Activated CD8-positive, alpha-beta T cell treated with anti-CD3 and anti-CD28 coated beads for 36 hours (primary cell): ENCODE measurements at regions not wholly inside any gene's neighbourhood (a gene's known extent, or its start where the extent isn't known, plus 50 kb on each side); places are given as distances from the start of the nearest gene placed in this dataset.

Experiments used
- ATAC-seq: fragments of 200-7000 bp; cut with Tn5 transposase; one replicate; pipeline ENCODE4 v1.10.0; 2021; ENCODE audit warnings: mild to moderate bottlenecking, moderate library complexity
- CTCF ChIA-PET: fragments of 350-600 bp; sonication (Branson Sonifier 250); formaldehyde crosslinking; loops from one replicate; lab custom pipeline; 2021; ENCODE audit warnings: antibody characterized with exemption; lab: Charles Lee
- POLR2A ChIA-PET: fragments of 350-600 bp; sonication (Branson Sonifier 250); formaldehyde crosslinking; loops from one replicate; lab custom pipeline; 2021; ENCODE audit warnings: antibody characterized with exemption; lab: Charles Lee
- DNase-seq: peaks from one replicate; pipeline ENCODE4 v3.0.0-alpha.2; 2020
- H3K27ac Mint-ChIP-seq: one replicate; pipeline ENCODE4 v1.8.0; 2021; ENCODE audit warnings: mild to moderate bottlenecking, mixed read lengths
- H3K27me3 Mint-ChIP-seq: one replicate; pipeline ENCODE4 v1.8.0; 2021; ENCODE audit warnings: mixed read lengths
- H3K36me3 Mint-ChIP-seq: one replicate; pipeline ENCODE4 v1.8.0; 2021; ENCODE audit warnings: low read depth, mixed read lengths
- H3K4me1 Mint-ChIP-seq: one replicate; pipeline ENCODE4 v1.8.0; 2021; ENCODE audit warnings: low read depth, mixed read lengths
- H3K4me3 Mint-ChIP-seq: one replicate; pipeline ENCODE4 v1.8.0; 2021; ENCODE audit warnings: mild to moderate bottlenecking, moderate library complexity, mixed read lengths
- H3K9me3 Mint-ChIP-seq: one replicate; pipeline ENCODE4 v1.8.0; 2021; ENCODE audit warnings: mixed read lengths
- intact Hi-C: fragments of 100-400 bp; cut with micrococcal nuclease; formaldehyde crosslinking; loops from one replicate; pipeline ENCODE4 v1.10.0; 2022
- TF ChIP-seq, protein P1 (sequence below): fragments of 200-600 bp; IDR thresholded peaks from one replicate; pipeline ENCODE4 v1.8.0; 2022; ENCODE audit warnings: antibody characterized with exemption, mild to moderate bottlenecking

DNA sequence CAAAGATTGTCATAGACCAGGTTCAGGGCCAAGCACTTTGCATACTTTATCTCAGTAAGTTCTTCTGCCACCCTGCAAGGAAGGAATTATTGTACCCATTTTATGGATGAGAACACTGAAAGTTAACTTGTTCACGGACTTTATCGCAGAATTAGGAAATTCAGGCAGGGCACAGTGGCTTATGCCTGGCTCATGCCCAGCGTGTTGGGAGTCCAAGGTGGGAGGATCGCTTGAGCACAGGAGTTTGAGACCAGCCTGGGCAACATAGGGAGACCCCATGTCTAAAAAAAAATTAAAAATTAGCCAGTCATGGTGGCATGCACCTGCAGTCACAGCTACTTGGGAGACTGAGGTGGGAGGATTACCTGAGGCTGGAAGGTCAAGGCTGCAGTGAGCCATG is 72.4 kb downstream of the MFAP3 start:
- DNase-seq (no peak), ATAC-seq (no peak)
- Mint-ChIP-seq H3K4me3 (no peak overlapping the region), H3K4me1 (peaks cover 5% of the 10 kb centered on the region), H3K36me3 (no peaks in the 10 kb centered on the region), H3K9me3 (no peaks in the 10 kb centered on the region), H3K27me3 (peaks cover 4% of the 10 kb centered on the region), H3K27ac (no peak overlapping the region)
- intact Hi-C loops, result no loop called here
- TF ChIP-seq, protein P1, sequence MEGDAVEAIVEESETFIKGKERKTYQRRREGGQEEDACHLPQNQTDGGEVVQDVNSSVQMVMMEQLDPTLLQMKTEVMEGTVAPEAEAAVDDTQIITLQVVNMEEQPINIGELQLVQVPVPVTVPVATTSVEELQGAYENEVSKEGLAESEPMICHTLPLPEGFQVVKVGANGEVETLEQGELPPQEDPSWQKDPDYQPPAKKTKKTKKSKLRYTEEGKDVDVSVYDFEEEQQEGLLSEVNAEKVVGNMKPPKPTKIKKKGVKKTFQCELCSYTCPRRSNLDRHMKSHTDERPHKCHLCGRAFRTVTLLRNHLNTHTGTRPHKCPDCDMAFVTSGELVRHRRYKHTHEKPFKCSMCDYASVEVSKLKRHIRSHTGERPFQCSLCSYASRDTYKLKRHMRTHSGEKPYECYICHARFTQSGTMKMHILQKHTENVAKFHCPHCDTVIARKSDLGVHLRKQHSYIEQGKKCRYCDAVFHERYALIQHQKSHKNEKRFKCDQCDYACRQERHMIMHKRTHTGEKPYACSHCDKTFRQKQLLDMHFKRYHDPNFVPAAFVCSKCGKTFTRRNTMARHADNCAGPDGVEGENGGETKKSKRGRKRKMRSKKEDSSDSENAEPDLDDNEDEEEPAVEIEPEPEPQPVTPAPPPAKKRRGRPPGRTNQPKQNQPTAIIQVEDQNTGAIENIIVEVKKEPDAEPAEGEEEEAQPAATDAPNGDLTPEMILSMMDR, result no peak
- CTCF ChIA-PET, result no interaction called here
- POLR2A ChIA-PET, result no interaction called here

DNA sequence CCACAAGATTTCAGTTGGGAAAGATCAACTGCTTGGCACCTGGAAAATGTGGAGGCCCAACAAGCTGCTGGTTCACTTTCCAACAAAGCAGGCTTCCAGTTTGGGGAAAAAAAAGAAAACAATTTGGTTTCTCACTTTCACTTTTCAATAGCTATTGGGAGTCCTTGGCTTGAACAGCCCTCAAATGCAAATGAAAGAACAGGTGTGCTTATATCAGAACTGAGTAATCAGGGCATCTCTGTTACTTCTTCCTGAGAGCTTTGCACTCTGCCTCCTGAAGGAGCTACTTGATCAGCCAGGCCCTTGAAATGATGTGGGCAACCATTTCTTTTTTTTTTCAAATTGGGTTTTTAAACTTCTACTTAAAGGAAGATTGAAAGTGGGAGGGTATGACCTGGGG is 73.5 kb downstream of the MFAP3 start:
- CTCF ChIA-PET, result interaction anchor here (1.2 kb wide), 1 partner anchor 39 kb away, joined by 3 read pairs; no protein-coding TSS in a partner anchor
- Mint-ChIP-seq H3K4me3 (no peak overlapping the region), H3K9me3 (no peaks in the 10 kb centered on the region), H3K27me3 (peaks cover 4% of the 10 kb centered on the region), H3K4me1 (peaks cover 5% of the 10 kb centered on the region), H3K27ac (no peak overlapping the region), H3K36me3 (no peaks in the 10 kb centered on the region)
- no peak for DNase-seq
- intact Hi-C loops, result no loop called here
- POLR2A ChIA-PET, result no interaction called here
- TF ChIP-seq, protein P1, result no peak
- ATAC-seq, result no peak

- ChIA-PET CTCF (interaction anchor here (1.4 kb wide), 1 partner anchor 151 kb away, joined by 3 read pairs; no protein-coding TSS in a partner anchor), POLR2A (no interaction called here)
- peaks cover 5% of the 10 kb centered on the region for H3K4me1 Mint-ChIP-seq
- no peaks in the 10 kb centered on the region for H3K27me3 Mint-ChIP-seq
- ATAC-seq, result no peak
- H3K4me3 Mint-ChIP-seq, result no peak overlapping the region
- H3K9me3 Mint-ChIP-seq, result no peaks in the 10 kb centered on the region
- intact Hi-C loops, result no loop called here
- no peak for DNase-seq
- TF ChIP-seq, protein P1, result no peak
- no peaks in the 10 kb centered on the region for H3K36me3 Mint-ChIP-seq
- no peak overlapping the region for H3K27ac Mint-ChIP-seq
Observed at GRCh38 chr5:154115291-154115690, 75.2 kb upstream of the GALNT10 start.

DNA sequence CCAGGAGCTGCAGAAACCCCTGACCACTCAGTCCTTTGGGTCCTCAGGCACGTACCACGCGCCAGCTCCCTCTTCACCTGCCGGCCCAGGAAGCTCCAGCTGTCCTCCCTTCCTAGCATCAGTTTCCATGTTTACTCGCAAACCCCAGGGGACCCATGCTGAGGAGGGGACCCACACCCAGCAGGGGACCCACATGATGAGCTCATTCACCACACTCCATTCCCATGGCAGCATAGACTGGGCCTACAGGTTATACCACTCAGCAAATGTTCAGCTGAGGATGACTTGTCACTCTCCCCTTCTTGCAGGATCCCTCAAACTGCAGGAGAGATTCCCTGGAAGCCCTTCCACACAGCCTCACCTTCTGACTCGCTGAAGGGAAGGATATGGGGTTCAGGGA is 73.5 kb upstream of the GALNT10 start:
- Mint-ChIP-seq H3K36me3 (peaks cover 3% of the 10 kb centered on the region), H3K27me3 (peaks cover 4% of the 10 kb centered on the region), H3K27ac (no peak overlapping the region), H3K4me3 (no peak overlapping the region), H3K9me3 (no peaks in the 10 kb centered on the region), H3K4me1 (peaks cover under 1% of the 10 kb centered on the region)
- ChIA-PET CTCF (no interaction called here), POLR2A (no interaction called here)
- intact Hi-C loops, result no loop called here
- TF ChIP-seq, protein P1, result no peak
- ATAC-seq (no peak), DNase-seq (no peak)

GRCh38 chr5:154117930-154118329 is 72.6 kb upstream of the GALNT10 start:
- Mint-ChIP-seq H3K4me3 (no peak overlapping the region), H3K9me3 (no peaks in the 10 kb centered on the region), H3K27me3 (peaks cover 4% of the 10 kb centered on the region), H3K27ac (no peak overlapping the region), H3K36me3 (peaks cover 3% of the 10 kb centered on the region), H3K4me1 (no peaks in the 10 kb centered on the region)
- ATAC-seq (no peak), DNase-seq (no peak)
- POLR2A ChIA-PET, result no interaction called here
- intact Hi-C loops, result no loop called here
- CTCF ChIA-PET, result no interaction called here
- TF ChIP-seq, protein P1, result no peak
